Activated naive CD4-positive, alpha-beta T cell treated with anti-CD3 and anti-CD28 coated beads, Interleukin-2, amount 50 U/mL, for 72 hours (primary cell): ENCODE measurements at regions not wholly inside any gene's neighbourhood (a gene's known extent, or its start where the extent isn't known, plus 50 kb on each side); places are given as distances from the start of the nearest gene placed in this dataset.
"Not testable (repeated sequence)": the region's sequence is repeated elsewhere in the genome, so short reads cannot be mapped to it uniquely, and the experiment has no call there.

ENCODE experiments used
- ATAC-seq, 2 donors: fragments of 150-1000 bp; cut with Tn5 transposase; 2 replicates each; pipeline ENCODE4 v1.10.0; 2021; ENCODE audit warnings: mild to moderate bottlenecking in 2 of 2, moderate library complexity in 2 of 2
- DNase-seq, 2 donors: peaks; one replicate each; pipeline ENCODE4 v3.0.0; 2021 to 2022; ENCODE audit warnings: low spot score in 2 of 2
- H3K27ac Mint-ChIP-seq, 2 donors: one replicate each; pipeline ENCODE4 v1.8.0; 2022; ENCODE audit warnings: mild to moderate bottlenecking in 2 of 2, mixed read lengths in 2 of 2
- H3K36me3 Mint-ChIP-seq, 2 donors: one replicate each; pipeline ENCODE4 v1.8.0; 2022; ENCODE audit warnings: mixed read lengths in 2 of 2
- H3K9me3 Mint-ChIP-seq, 2 donors: one replicate each; pipeline ENCODE4 v1.8.0; 2022; ENCODE audit warnings: mixed read lengths in 2 of 2

DNA sequence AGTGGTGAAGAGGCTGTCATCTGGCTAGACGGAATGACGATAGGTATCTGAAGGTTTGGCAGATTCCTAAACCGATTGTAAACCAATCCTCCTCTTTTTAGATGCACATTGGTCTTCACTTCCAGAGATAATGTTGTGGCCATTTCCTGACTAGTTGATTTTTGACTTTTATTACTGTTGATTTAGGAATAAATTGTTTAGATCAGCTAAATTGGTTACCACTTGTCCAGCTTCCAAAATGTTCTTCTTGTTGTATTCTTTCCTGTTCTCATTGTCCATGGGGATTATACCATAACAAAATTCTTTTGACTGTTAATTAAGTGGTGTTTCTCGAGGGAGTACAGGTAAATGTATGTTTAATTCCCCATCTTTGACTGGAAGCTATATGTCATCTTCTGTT is 119.7 kb downstream of the MACROH2A1 start:
- DNase-seq (no peak), ATAC-seq (no peak)
- no peak overlapping the region for H3K27ac Mint-ChIP-seq
- no peaks in the 10 kb centered on the region for H3K9me3 Mint-ChIP-seq
- no peaks in the 10 kb centered on the region for H3K36me3 Mint-ChIP-seq

DNA sequence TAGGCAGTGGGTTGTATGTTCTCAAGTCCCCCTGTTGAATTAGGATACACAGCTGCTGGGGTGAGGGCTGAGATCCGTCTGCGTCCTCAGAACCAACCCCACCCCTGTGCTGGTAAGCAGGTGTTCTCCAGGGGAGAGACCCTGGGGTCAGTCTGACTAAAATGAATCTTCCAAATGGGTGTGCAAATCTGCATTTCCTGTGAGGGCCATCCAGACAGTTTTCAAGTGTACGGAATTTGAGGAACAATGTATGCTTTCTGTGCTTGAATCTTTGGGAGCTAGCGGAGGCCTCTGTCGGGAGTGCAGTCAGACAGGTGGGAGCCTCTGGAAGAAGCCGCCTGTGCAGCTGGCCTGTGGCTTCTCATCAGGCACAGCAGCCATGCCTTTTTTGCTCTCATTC is 122.9 kb downstream of the MACROH2A1 start:
- H3K27ac Mint-ChIP-seq, result no peak overlapping the region
- ATAC-seq (no peak), DNase-seq (no peak)
- H3K36me3 Mint-ChIP-seq, result no peaks in the 10 kb centered on the region
- no peaks in the 10 kb centered on the region for H3K9me3 Mint-ChIP-seq

DNA sequence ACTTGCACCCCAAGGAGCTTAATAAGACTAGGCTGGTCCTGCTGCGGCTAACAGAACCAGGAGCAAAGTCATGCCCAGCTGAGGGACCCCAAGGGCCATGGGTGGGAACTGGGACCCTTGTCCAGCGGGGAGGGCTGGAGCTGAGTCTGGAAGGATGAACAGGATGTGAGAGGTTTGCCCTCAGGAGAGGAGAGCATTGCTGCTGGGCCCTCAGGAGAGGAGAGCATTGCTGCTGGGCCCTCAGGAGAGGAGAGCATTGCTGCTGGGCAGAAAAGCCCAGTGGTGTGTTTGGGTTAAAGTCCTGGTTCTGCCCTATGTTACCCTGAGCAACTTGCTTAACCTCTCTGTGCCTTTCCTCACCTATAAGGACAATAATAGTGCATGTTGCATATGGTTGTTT is 125.8 kb downstream of the MACROH2A1 start:
- Mint-ChIP-seq H3K9me3 (no peaks in the 10 kb centered on the region), H3K27ac (peak overlapping the region in 1 of 2 donors; percentile 37), H3K36me3 (no peaks in the 10 kb centered on the region)
- DNase-seq (no peak), ATAC-seq (no peak)

DNA sequence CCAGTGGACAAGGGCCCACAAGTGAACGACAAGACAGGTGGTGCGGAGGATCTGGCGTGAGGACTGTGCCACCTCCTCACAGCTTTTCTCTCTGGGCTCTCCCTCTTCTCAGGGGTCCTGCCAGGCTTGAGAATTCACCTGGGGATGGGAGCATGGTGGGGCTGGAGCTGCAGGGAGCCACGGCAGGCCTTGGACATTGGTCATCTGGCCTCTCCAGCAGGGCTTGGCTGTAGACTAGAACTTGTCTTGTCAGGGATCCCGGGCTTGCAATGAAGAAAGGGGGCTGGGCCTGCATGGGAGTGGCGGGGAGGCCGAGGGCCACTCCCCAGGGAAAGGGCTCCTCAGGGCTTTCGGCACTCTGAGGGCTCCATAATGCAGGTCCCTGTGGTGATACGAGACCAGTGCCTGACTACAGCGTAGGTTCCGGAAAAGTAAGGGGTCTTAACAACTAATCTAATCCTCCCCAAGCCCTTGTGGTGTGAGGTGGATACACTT is 126.7 kb downstream of the MACROH2A1 start:
- H3K9me3 Mint-ChIP-seq, result no peaks in the 10 kb centered on the region
- no peak overlapping the region for H3K27ac Mint-ChIP-seq
- no peaks in the 10 kb centered on the region for H3K36me3 Mint-ChIP-seq
- no peak for ATAC-seq
- no peak for DNase-seq

DNA sequence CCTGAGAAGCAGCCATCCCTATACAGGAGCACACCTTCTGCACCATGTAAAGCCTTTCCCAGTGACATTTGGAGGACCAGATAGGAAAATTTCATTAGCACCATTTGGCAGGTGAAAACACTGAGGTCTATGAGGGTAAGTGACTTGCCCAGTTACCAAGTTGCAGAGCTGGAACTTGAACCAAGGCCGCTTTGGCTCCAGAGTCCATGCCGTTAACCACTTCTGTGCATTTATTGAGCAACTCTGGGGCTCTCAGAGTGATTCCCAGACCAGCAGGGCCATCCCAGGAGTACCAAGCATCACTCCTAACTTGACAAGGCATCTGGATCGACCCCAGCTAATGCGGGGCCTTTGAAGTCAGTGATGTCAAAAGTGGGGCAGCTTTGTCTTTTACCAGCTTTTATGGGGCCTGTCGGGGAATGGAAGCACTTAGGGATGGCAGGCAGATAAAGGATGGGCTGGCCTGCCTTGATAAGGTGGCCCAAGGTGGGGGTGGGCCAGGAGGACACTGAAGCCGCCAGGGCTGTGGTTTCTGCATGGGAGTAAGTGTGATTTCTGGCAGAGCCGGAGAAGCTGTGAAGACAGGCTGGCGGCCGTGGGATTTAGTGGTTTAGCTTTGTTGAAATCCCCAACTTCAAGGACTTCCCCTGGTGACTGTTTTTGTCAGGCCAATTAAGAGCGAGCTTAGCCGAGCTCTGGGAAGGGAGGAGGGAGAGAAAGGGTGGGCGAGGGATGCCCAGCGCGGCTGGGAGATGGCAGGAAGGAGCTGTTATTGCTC is 127.3 kb downstream of the MACROH2A1 start:
- no peak for ATAC-seq
- Mint-ChIP-seq H3K36me3 (no peaks in the 10 kb centered on the region), H3K9me3 (no peaks in the 10 kb centered on the region), H3K27ac (no peak overlapping the region)
- DNase-seq, result no peak

DNA sequence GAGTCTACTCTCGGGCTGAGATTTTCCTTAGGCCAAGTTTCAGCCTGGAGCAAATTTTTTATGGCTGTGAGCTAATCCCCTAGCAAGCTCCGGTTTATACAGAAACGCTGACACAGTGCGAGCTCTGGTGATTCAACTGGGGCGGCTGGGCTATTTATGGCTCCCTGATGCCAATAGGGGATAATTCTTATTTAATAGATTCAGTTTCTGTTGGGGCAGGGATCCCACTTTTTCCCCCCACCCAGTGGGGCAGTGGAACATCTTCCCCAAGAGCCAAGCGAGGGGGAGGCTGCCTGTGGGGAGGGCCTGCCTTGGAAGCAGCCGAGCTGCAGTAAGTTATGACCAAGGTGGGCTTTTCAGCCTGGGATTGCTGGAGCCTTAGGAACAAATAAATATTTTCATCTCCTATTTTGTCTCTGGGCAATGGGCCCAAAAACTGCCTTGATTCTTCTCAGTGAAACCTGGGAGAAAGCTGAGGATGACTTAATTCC is 129.1 kb downstream of the MACROH2A1 start:
- H3K9me3 Mint-ChIP-seq, result no peaks in the 10 kb centered on the region
- ATAC-seq, result no peak
- DNase-seq, result no peak
- H3K27ac Mint-ChIP-seq, result no peak overlapping the region
- H3K36me3 Mint-ChIP-seq, result no peaks in the 10 kb centered on the region

DNA sequence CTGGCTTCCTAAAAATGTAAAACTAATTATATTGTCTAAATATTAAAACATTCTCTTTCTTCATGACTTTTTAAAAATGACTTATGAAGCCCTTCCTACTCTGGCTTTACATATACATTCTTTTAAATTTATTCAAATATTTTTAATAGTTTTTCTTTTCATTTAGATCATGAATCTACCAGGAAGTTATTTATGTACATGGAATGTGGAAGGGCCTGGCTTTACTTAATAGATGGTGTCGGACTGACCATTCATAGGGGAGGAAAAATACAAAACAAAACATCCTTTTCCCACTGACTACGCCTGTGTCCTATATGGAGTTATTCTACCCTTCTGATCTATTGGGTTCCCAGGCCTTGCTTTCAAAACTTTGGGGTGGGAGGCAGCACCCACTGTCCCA is 129.8 kb downstream of the MACROH2A1 start:
- H3K27ac Mint-ChIP-seq, result no peak overlapping the region
- H3K9me3 Mint-ChIP-seq, result no peaks in the 10 kb centered on the region
- no peak for ATAC-seq
- no peak for DNase-seq
- no peaks in the 10 kb centered on the region for H3K36me3 Mint-ChIP-seq

DNA sequence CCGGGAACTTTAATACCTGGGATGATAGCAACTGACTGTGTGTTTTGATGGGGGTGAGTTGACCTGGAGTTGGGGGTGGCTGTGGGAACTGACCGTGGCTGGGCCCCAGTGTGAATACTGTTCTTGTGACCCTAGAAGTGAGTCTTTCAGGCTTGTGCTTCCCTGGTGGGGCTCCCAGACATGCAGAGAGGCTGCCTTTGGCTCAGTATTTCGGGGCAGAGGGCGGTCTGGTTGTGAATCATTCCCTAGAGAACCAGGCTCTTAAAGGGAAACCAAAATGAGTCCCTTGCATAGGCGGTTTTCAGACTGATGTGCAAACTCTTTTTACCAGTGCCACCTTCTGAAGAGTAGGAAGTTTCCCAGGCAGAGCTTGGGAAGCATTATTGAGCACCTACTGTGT is 132.1 kb downstream of the MACROH2A1 start:
- ATAC-seq (no peak), DNase-seq (no peak)
- Mint-ChIP-seq H3K27ac (no peak overlapping the region), H3K36me3 (no peaks in the 10 kb centered on the region), H3K9me3 (no peaks in the 10 kb centered on the region)

DNA sequence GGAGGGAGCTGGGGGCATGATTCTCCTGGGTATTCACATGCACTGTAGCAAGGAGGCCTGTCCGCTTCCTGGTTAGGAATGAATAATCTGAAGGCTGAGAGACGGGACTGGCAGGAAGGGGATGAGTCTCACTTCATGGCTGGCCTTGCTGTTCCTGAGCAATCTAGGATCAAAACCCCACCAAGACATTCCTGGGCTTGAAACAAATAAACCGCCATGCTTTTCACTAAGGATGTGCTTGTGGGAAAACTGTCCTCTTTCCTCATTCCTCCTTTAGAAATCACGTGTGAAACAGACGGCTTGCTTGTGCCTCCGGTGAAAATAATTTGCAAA is 132.8 kb downstream of the MACROH2A1 start:
- Mint-ChIP-seq H3K36me3 (no peaks in the 10 kb centered on the region), H3K9me3 (no peaks in the 10 kb centered on the region), H3K27ac (no peak overlapping the region)
- ATAC-seq (no peak), DNase-seq (no peak)

DNA sequence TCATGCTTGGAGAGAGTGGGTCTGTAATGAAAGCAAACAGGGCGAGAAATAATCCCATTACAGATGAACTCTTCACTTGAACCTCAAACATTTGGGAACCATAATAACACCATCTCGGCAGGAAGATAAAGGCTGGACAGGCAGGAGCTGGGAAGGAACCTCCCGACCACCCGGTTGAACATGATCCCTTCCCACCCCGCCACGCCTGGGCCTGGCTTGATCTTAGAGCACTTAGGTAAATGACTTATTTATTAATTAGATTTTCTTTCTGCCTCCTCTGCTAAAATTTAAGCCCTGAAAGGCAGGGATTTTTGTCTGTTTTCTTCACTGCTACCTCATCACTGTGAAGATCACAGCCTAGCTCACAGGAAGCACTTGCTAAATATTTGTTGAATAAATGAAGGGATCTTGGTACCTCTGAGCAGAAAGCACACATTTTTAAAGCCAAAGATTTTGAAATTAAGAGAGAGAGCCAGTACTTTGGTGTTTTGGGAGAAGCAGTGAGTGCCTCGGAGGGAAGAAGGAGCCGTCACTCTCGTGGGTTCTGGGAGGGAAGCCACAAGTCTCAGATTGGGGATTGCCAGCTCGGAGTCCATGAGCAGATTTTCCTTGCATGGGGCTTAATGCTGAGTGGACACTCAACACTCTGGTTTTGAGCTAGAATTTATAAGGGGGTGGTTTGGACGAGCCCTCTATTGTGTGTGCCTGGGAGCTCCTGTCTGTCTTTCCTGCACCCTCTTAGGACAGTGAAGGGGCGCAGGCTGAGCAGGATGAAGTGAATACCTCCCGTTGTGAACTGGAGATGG is 133.3 kb downstream of the MACROH2A1 start:
- Mint-ChIP-seq H3K27ac (no peak overlapping the region), H3K36me3 (no peaks in the 10 kb centered on the region), H3K9me3 (no peaks in the 10 kb centered on the region)
- no peak for DNase-seq
- no peak for ATAC-seq

DNA sequence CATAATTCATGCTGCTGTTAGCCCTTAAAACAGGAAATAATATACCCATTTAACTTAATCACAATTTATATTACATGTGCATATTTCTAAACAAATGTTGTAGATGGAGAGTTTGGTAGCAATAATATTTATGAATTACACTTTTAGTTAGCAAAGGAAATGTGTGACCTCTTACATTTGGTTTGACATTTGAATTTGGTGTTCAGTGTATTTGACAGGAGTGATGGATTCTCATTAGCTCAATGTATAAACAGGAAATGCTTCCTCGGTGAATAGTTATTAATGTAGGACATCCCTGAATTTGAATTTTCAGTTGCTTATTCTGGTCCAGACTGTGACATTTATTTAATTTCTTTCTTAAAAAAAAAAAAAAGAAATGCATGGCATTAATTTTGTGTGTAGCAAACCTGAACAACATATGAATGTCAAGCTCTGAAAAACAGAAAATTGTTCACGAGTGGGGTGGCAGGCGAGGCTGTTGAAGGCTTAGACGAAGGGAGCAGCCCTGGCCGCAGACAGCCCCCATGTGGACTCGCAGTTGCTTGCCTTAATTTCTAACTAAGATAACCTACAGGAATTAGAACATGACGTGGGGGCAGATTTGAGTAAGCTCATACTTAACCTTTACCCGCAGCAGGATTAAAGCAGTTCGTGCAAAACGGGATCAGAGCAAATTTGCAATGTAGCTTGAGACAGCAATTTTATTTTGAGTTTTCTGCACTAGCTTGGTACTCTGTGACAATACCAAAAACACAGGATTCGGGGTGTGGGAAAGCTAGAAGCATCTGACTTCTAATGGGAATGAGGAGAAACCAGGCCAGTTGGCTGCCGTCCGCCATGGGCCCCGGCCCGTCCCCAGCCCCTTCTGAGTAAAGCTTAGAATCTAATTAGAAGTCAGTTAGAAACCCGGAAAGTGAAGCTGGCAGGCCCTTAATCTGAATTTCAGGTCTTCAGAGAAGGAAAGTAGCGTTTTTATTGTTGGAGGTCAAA is 134.3 kb downstream of the MACROH2A1 start:
- Mint-ChIP-seq H3K9me3 (peaks cover 1 to 2% of the 10 kb centered on the region in 2 donors), H3K27ac (no peak overlapping the region), H3K36me3 (peaks cover 0 to 2% of the 10 kb centered on the region in 2 donors)
- no peak for DNase-seq
- no peak for ATAC-seq

DNA sequence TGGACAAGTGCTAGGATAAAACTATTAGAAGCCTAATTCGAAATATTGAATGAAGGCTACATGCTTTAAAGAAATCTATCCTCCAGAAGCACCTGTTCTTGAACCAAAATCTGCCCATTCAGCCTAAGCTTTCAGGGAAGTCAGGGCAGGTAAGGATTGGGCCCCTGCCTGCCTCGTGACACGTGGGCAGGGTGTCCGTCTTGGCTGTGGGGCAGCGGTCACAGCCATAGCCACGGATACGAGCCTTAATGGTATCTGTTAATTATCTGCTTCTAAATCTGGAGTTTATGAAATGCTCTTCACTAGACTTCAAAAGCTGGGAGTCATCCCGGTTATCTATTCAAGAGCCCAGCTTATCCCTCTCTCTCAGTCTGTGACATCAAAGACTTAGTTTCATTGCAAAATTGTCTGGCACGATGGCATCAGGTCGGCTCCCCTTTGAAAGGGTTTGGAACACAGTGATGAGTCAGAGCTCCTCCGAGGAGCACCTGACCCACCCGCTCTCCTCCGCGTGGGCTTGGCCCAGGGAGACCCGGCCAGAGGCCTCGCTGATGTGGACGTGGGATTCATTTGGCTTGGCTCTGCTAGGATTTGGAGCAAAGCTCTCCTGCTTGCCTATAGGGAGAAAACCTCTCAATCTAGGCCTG is 135.9 kb downstream of the MACROH2A1 start:
- H3K36me3 Mint-ChIP-seq, result peaks cover 0 to 4% of the 10 kb centered on the region in 2 donors
- H3K27ac Mint-ChIP-seq, result no peak overlapping the region
- DNase-seq (no peak), ATAC-seq (no peak)
- H3K9me3 Mint-ChIP-seq, result peaks cover 4 to 5% of the 10 kb centered on the region in 2 donors

DNA sequence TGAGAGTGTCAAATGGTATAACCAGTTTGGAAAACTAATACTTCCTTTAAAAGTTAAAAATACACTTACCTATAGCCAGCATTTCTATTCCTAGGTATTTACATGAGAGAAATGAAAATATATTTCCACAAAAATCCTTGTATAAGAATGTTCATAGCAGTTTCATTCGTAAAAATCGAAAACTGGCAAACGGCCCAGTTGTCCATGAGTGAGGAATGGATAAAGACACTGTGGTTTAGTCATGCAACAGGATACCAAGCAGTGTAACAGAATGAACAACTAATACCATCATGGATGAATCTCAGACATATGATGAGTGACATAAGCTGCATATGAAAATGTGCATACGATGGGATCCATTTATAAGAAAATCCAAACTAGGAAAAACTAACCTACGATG is 136.7 kb downstream of the MACROH2A1 start:
- ATAC-seq, result no peak
- peaks cover 4 to 5% of the 10 kb centered on the region in 2 donors for H3K9me3 Mint-ChIP-seq
- H3K36me3 Mint-ChIP-seq, result peaks cover 0 to 4% of the 10 kb centered on the region in 2 donors
- DNase-seq, result no peak
- no peak overlapping the region for H3K27ac Mint-ChIP-seq

DNA sequence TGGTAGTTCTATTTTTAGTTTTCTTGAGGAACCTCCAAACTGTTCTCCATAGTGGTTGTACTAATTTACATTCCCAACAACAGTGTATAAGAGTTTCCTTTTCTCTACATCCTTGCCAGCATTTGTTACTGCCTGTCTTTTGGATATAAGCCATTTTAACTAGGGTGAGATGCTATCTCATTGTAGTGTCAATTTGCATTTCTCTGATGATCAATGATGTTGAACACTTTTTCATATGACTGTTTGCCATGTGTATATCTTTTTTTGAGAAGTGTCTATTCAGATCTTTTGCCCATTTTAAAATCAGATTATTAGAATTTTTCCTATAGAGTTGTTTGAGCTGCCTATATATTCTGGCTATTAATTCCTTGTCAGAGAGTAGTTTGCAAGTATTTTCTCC is 138.9 kb downstream of the MACROH2A1 start:
- not testable (repeated sequence) for H3K27ac Mint-ChIP-seq, H3K9me3 Mint-ChIP-seq, DNase-seq, H3K36me3 Mint-ChIP-seq, ATAC-seq

DNA sequence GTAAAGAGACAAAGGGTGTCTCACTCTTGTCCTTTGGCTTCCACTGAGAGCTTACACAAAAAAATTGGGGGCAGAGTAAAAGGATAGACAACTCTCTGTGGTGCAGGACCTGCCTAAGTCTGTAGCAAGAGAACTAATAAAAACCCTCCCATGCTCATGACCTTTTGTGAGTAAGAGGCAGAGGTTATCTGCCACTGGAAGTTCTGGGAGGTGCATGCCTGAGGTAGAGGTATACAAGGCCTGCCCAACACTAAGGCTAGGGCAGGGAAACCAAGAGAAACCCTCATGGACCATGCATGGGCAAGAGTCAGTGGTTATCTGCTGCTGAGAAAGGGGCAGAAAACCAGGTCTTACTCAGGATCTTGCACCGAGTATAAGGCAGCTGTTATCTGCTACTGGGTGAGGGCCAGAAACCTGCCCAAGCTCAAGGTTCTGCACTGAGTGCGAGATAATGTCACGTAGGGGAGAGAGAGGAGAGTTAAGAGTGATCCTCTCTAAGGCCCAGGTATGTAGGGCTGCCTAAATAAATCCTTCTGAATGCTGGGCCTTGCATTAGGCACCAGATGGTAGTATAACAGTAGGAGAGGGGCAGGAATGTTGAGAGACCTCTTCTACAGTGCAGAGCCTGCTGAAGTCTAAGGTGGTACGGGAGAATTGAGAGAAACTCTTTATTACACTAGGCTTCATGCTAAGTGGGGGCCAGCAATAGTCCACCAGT is 143.4 kb downstream of the MACROH2A1 start:
- Mint-ChIP-seq H3K36me3 (peaks cover 0 to 4% of the 10 kb centered on the region in 2 donors), H3K9me3 (peaks cover 4 to 9% of the 10 kb centered on the region in 2 donors), H3K27ac (no peak overlapping the region)
- DNase-seq, result no peak
- no peak for ATAC-seq

DNA sequence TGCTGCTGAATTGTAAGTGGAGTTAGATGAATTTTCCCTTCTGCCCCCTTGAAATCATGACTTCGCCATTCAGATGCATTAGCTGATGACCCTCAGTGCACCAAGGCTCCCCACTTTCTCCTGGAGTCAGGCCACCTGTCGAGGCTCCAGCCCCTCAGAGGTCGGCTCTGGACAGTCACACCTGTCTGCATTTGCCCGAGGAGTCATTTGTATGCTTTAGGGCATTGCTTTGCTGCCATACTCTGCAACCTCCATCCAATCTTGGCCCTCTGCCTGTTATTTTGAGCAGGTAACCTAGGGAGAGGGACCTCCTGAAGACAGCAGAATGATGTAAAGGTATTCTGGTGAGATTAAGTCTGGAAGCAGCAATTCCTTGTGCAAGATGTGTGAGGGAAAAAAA is 144.8 kb downstream of the MACROH2A1 start:
- Mint-ChIP-seq H3K27ac (no peak overlapping the region), H3K9me3 (peaks cover 0 to 4% of the 10 kb centered on the region in 2 donors), H3K36me3 (no peaks in the 10 kb centered on the region)
- DNase-seq, result no peak
- ATAC-seq, result no peak
